GM21390 (cell line): ENCODE measurements at regions not wholly inside any gene's neighbourhood (a gene's known extent, or its start where the extent isn't known, plus 50 kb on each side); places are given as distances from the start of the nearest gene placed in this dataset.
"Not testable (repeated sequence)": the region's sequence is repeated elsewhere in the genome, so short reads cannot be mapped to it uniquely, and the experiment has no call there.

Source experiments
- ATAC-seq: cut with Tn5 transposase; IDR thresholded peaks from one replicate; pipeline ENCODE4 v1.9.1; 2021; ENCODE audit not compliant: unreplicated experiment

- not testable (repeated sequence) for ATAC-seq
These were observed 214.3 kb upstream of the FSCB start for GRCh38 chr14:44721395-44721794.

- no peak for ATAC-seq
These were observed 213.6 kb upstream of the FSCB start for GRCh38 chr14:44720707-44721106.

- no peak for ATAC-seq
These were observed 205.1 kb upstream of the FSCB start for GRCh38 chr14:44712024-44712815.

GRCh38 chr14:44701563-44702263 lies 194.6 kb upstream of the FSCB start:
- ATAC-seq = no peak

GRCh38 chr14:44700694-44701093 lies 193.6 kb upstream of the FSCB start:
- no peak for ATAC-seq

- no peak for ATAC-seq
These were observed 193.1 kb upstream of the FSCB start for GRCh38 chr14:44700184-44700583.

GRCh38 chr14:44699391-44699790 lies 192.3 kb upstream of the FSCB start:
- ATAC-seq = no peak

- no peak for ATAC-seq
These were observed 162.4 kb upstream of the FSCB start for GRCh38 chr14:44669496-44669895.

GRCh38 chr14:44663136-44663535 lies 156.1 kb upstream of the FSCB start:
- ATAC-seq = no peak

GRCh38 chr14:44662250-44662891 lies 155.3 kb upstream of the FSCB start:
- no peak for ATAC-seq

- ATAC-seq = no peak
These were observed 151.3 kb upstream of the FSCB start for GRCh38 chr14:44658389-44658696.

GRCh38 chr14:44657696-44658388 lies 150.8 kb upstream of the FSCB start:
- no peak for ATAC-seq

GRCh38 chr14:44657203-44657602 lies 150.1 kb upstream of the FSCB start:
- ATAC-seq = no peak

GRCh38 chr14:44654591-44654990 lies 147.5 kb upstream of the FSCB start:
- ATAC-seq = no peak

GRCh38 chr14:44653641-44654040 lies 146.6 kb upstream of the FSCB start:
- ATAC-seq = no peak

GRCh38 chr14:44652640-44653039 lies 145.6 kb upstream of the FSCB start:
- ATAC-seq = no peak

- ATAC-seq = no peak
These were observed 142.0 kb upstream of the FSCB start for GRCh38 chr14:44649061-44649460.

GRCh38 chr14:44640416-44640815 lies 133.3 kb upstream of the FSCB start:
- no peak for ATAC-seq

- no peak for ATAC-seq
These were observed 132.8 kb upstream of the FSCB start for GRCh38 chr14:44639781-44640385.

- no peak for ATAC-seq
These were observed 127.6 kb upstream of the FSCB start for GRCh38 chr14:44634692-44635091.

GRCh38 chr14:44626423-44626822 lies 119.3 kb upstream of the FSCB start:
- ATAC-seq = no peak
